PC-3 (cell line): ENCODE measurements at regions not wholly inside any gene's neighbourhood (a gene's known extent, or its start where the extent isn't known, plus 50 kb on each side); places are given as distances from the start of the nearest gene placed in this dataset.

Experiments
- ATAC-seq: fragments of 200-7000 bp; cut with Tn5 transposase; 2 replicates; pipeline ENCODE4 v1.9.1; 2020; ENCODE audit warnings: mild to moderate bottlenecking, moderate library complexity
- BruUV-seq: library from RNA; stranded (reverse); fragments of 400-500 nt; replicated peaks from 2 replicates; lab custom pipeline; 2021; lab: Mats Ljungman, UMichigan
- CTCF ChIA-PET: fragments of 300-600 bp; sonication (Branson Sonifier 250); formaldehyde crosslinking; loops from one replicate; lab custom pipeline; 2022; ENCODE audit warnings: antibody characterized with exemption; lab: Charles Lee
- POLR2A ChIA-PET: fragments of 300-600 bp; sonication (Branson Sonifier 250); formaldehyde crosslinking; loops from one replicate; lab custom pipeline; 2022; ENCODE audit warnings: antibody characterized with exemption; ENCODE audit not compliant: unreplicated experiment; lab: Charles Lee
- DNase-seq: peaks from one replicate; pipeline ENCODE4 v3.0.0-alpha.2; 2015
- H2AFZ ChIP-seq: fragments of 300-600 bp; sonication (generic); 2 replicates; pipeline ENCODE4 v1.6.0; 2016; ENCODE audit warnings: antibody characterized with exemption, low read length
- H3F3A ChIP-seq: fragments of 300-600 bp; sonication (generic); one replicate; pipeline ENCODE4 v1.6.0; 2017; ENCODE audit warnings: antibody characterized with exemption, low read length, control low read depth, mild to moderate bottlenecking; ENCODE audit not compliant: unreplicated experiment
- H3K27ac ChIP-seq: fragments of 300-600 bp; sonication (generic); 2 replicates; pipeline ENCODE4 v1.5.1; 2016; ENCODE audit warnings: mild to moderate bottlenecking, low read length
- H3K27me3 ChIP-seq: fragments of 300-600 bp; sonication (generic); 2 replicates; pipeline ENCODE4 v1.6.1; 2016; ENCODE audit warnings: low read length, mixed read lengths
- H3K36me3 ChIP-seq: fragments of 300-600 bp; sonication (generic); 2 replicates; pipeline ENCODE4 v1.6.1; 2016; ENCODE audit warnings: low read depth, mixed run types, low read length, mixed read lengths
- H3K4me1 ChIP-seq: fragments of 300-600 bp; sonication (generic); 2 replicates; pipeline ENCODE4 v1.5.1; 2016; ENCODE audit warnings: low read length; ENCODE audit not compliant: insufficient read depth
- H3K4me2 ChIP-seq: fragments of 300-600 bp; sonication (generic); 2 replicates; pipeline ENCODE4 v1.6.0; 2016; ENCODE audit warnings: low read length
- H3K4me3 ChIP-seq: fragments of 300-600 bp; sonication (generic); 2 replicates; pipeline ENCODE4 v1.5.1; 2016; ENCODE audit warnings: mild to moderate bottlenecking, low read length, mixed read lengths
- H3K79me2 ChIP-seq: fragments of 300-600 bp; sonication (generic); 2 replicates; pipeline ENCODE4 v1.6.1; 2017; ENCODE audit warnings: low read length, mixed read lengths
- H3K9ac ChIP-seq: fragments of 300-600 bp; sonication (generic); 2 replicates; pipeline ENCODE4 v1.6.0; 2016; ENCODE audit warnings: mild to moderate bottlenecking, low read length
- H3K9me2 ChIP-seq: fragments of 300-600 bp; sonication (generic); replicated peaks from 2 replicates; pipeline ENCODE4 v1.6.1; 2016; ENCODE audit warnings: mixed run types, low read length, mixed read lengths
- H3K9me3 ChIP-seq: fragments of 300-600 bp; sonication (generic); 2 replicates; pipeline ENCODE4 v1.6.1; 2016; ENCODE audit warnings: low read length, mixed read lengths
- H4K20me1 ChIP-seq: fragments of 300-600 bp; sonication (generic); 2 replicates; pipeline ENCODE4 v1.6.1; 2016; ENCODE audit warnings: low read length, mixed read lengths
- EZH2 ChIP-seq: fragments of 300-600 bp; sonication (generic); IDR thresholded peaks from one replicate; pipeline ENCODE4 v1.6.1; 2017; ENCODE audit warnings: antibody characterized with exemption, mild to moderate bottlenecking, low read length; ENCODE audit not compliant: unreplicated experiment
- EZH2phosphoT487 ChIP-seq: fragments of 300-600 bp; sonication (generic); IDR thresholded peaks from 2 replicates; pipeline ENCODE4 v1.6.1; 2018; ENCODE audit warnings: mild to moderate bottlenecking, antibody characterized with exemption, low read length, borderline replicate concordance
- intact Hi-C: fragments of 100-400 bp; cut with micrococcal nuclease; formaldehyde crosslinking; loops from 2 replicates; pipeline ENCODE4 v1.9.0; 2023
- TF ChIP-seq, protein P1 (sequence below): fragments of 300-600 bp; sonication (generic); conservative IDR thresholded peaks from 2 replicates; pipeline ENCODE4 v1.5.1; 2017; ENCODE audit warnings: antibody characterized with exemption, low read depth, mild to moderate bottlenecking, low read length

DNA sequence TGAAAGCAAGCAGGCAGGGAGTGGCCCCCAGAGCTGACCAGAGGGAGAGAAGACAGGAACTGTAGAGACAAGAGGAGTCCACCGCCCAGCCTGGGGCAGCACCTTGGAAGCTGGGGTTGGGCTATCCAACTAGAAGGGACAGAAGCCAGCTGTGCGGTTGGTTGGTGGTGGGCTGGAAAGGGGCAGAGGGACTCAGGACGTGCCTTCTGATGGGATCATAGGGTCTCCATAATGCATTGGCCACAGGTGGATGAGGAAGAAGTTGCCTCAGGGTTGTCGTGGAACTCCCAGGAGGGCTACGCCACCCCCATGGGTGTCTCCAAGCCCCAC, 114.0 kb upstream of the RET start:
- TF ChIP-seq EZH2phosphoT487 (no peak), EZH2 (no peak)
- TF ChIP-seq, protein P1, sequence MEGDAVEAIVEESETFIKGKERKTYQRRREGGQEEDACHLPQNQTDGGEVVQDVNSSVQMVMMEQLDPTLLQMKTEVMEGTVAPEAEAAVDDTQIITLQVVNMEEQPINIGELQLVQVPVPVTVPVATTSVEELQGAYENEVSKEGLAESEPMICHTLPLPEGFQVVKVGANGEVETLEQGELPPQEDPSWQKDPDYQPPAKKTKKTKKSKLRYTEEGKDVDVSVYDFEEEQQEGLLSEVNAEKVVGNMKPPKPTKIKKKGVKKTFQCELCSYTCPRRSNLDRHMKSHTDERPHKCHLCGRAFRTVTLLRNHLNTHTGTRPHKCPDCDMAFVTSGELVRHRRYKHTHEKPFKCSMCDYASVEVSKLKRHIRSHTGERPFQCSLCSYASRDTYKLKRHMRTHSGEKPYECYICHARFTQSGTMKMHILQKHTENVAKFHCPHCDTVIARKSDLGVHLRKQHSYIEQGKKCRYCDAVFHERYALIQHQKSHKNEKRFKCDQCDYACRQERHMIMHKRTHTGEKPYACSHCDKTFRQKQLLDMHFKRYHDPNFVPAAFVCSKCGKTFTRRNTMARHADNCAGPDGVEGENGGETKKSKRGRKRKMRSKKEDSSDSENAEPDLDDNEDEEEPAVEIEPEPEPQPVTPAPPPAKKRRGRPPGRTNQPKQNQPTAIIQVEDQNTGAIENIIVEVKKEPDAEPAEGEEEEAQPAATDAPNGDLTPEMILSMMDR, result no peak
- H3K9me2 ChIP-seq, result no peaks in the 10 kb centered on the region
- no peak overlapping the region for H2AFZ ChIP-seq
- H3K9ac ChIP-seq, result no peak overlapping the region
- no peaks in the 10 kb centered on the region for H4K20me1 ChIP-seq
- H3K36me3 ChIP-seq, result no peaks in the 10 kb centered on the region
- intact Hi-C loops, result no loop called here
- H3K4me1 ChIP-seq, result peaks cover 13% of the 10 kb centered on the region
- BruUV-seq, result no TSS peak
- no peak overlapping the region for H3K4me3 ChIP-seq
- H3K27ac ChIP-seq, result no peak overlapping the region
- no peaks in the 10 kb centered on the region for H3F3A ChIP-seq
- ChIA-PET POLR2A (no interaction called here), CTCF (no interaction called here)
- DNase-seq (no peak), ATAC-seq (no peak)
- H3K4me2 ChIP-seq, result no peak overlapping the region
- H3K27me3 ChIP-seq, result peaks cover 28% of the 10 kb centered on the region
- no peaks in the 10 kb centered on the region for H3K9me3 ChIP-seq
- H3K79me2 ChIP-seq, result no peaks in the 10 kb centered on the region

DNA sequence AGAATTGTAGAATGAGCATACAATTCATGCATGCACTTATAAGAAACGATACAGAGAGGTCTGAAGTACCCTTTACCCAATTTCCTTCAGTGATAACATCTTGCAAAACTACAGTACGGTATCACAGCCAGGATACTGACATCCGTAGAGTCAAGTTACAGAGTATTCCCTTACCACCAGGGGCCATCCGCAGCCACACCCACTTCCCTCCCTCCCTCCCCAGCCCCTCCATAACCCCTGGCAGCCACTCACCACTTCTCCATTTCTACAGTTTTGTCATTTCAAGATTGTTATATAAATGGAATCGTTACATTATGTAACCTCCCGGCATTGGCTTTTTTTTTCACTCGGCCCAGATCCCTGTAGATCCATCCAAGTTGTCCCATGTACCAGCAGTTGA, 113.6 kb upstream of the RET start:
- H3K79me2 ChIP-seq, result no peaks in the 10 kb centered on the region
- no peaks in the 10 kb centered on the region for H4K20me1 ChIP-seq
- no peaks in the 10 kb centered on the region for H3K36me3 ChIP-seq
- peaks cover 13% of the 10 kb centered on the region for H3K4me1 ChIP-seq
- ChIA-PET CTCF (no interaction called here), POLR2A (no interaction called here)
- H2AFZ ChIP-seq, result no peak overlapping the region
- H3K9ac ChIP-seq, result no peak overlapping the region
- no peaks in the 10 kb centered on the region for H3F3A ChIP-seq
- DNase-seq, result no peak
- intact Hi-C loops, result no loop called here
- no peak for TF ChIP-seq EZH2phosphoT487
- TF ChIP-seq, protein P1, result no peak
- no peak for TF ChIP-seq EZH2
- no peaks in the 10 kb centered on the region for H3K9me2 ChIP-seq
- no peak for ATAC-seq
- no peak overlapping the region for H3K4me3 ChIP-seq
- no peak overlapping the region for H3K4me2 ChIP-seq
- no TSS peak for BruUV-seq
- H3K27ac ChIP-seq, result no peak overlapping the region
- H3K27me3 ChIP-seq, result peaks cover 33% of the 10 kb centered on the region
- no peaks in the 10 kb centered on the region for H3K9me3 ChIP-seq

DNA sequence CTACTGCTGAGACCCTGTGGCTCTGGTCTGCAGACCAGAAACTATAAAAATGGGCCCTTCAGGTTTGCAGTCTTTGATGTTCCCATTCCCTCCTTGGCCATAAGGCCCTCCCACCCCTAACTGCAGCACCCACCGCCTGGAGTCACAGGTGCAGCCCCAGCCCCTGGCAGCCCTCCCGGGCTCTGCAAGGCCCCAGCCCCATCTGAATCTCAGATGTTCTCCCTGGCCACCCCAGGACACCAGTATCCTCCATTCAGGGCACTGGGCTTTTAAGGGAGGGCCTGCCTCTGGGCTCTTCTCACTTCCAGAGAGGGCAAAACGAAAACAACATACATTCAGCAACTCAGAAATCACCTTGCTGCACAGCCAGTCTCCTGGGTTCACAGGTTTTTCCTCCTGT, 107.7 kb upstream of the RET start:
- BruUV-seq, result no TSS peak
- ATAC-seq (no peak), DNase-seq (no peak)
- Histone ChIP-seq H3K4me2 (no peak overlapping the region), H3K9me3 (no peaks in the 10 kb centered on the region), H3K9me2 (no peaks in the 10 kb centered on the region), H2AFZ (no peak overlapping the region), H3K36me3 (no peaks in the 10 kb centered on the region), H3K27me3 (peaks cover 43% of the 10 kb centered on the region), H3K79me2 (no peaks in the 10 kb centered on the region), H3K9ac (no peak overlapping the region), H3F3A (no peaks in the 10 kb centered on the region), H3K4me1 (no peaks in the 10 kb centered on the region), H4K20me1 (no peaks in the 10 kb centered on the region), H3K4me3 (no peak overlapping the region), H3K27ac (no peak overlapping the region)
- ChIA-PET POLR2A (no interaction called here), CTCF (no interaction called here)
- TF ChIP-seq EZH2, result no peak
- TF ChIP-seq, protein P1, result no peak
- no peak for TF ChIP-seq EZH2phosphoT487
- intact Hi-C loops, result no loop called here
